Esophagus (tissue), 2 donors: ENCODE measurements at regions not wholly inside any gene's neighbourhood (a gene's known extent, or its start where the extent isn't known, plus 50 kb on each side); places are given as distances from the start of the nearest gene placed in this dataset.

Source experiments
- H3K27ac ChIP-seq, 2 donors: one replicate each; pipeline ENCODE4 v1.5.1; 2013; ENCODE audit warnings: low read depth in 2 of 2, mild to moderate bottlenecking in 2 of 2, inconsistent platforms in 1 of 2, low read length in 1 of 2, moderate library complexity in 1 of 2
- H3K27me3 ChIP-seq, 2 donors: one replicate each; pipeline ENCODE4 v1.6.1; 2013; ENCODE audit warnings: low read length in 2 of 2, control low read depth in 1 of 2, mild to moderate bottlenecking in 1 of 2; ENCODE audit not compliant: insufficient read depth in 2 of 2, control insufficient read depth in 1 of 2
- H3K36me3 ChIP-seq, 2 donors: one replicate each; pipeline ENCODE4 v1.6.1; 2013; ENCODE audit warnings: low read length in 1 of 2; ENCODE audit not compliant: control insufficient read depth in 2 of 2, insufficient read depth in 2 of 2
- H3K4me1 ChIP-seq, 2 donors: one replicate each; pipeline ENCODE4 v1.6.1; 2013; ENCODE audit warnings: low read length in 1 of 2; ENCODE audit not compliant: control insufficient read depth in 2 of 2, insufficient read depth in 2 of 2
- H3K4me3 ChIP-seq, 2 donors: one replicate each; pipeline ENCODE4 v1.5.1; 2013; ENCODE audit warnings: low read length in 2 of 2, mild to moderate bottlenecking in 2 of 2, low read depth in 1 of 2, moderate library complexity in 1 of 2
- H3K9me3 ChIP-seq, 2 donors: one replicate each; pipeline ENCODE4 v1.6.1; 2013; ENCODE audit warnings: mild to moderate bottlenecking in 2 of 2, low read depth in 1 of 2, low read length in 1 of 2, moderate library complexity in 1 of 2; ENCODE audit not compliant: control insufficient read depth in 2 of 2, insufficient read depth in 1 of 2
- WGBS, 2 donors: extraction: QIAGEN DNeasy Blood & Tissue Kit; methylation state at CpG; one replicate each; pipeline ENCODE4 v1.1.7; 2013; 5-methylcytosine and 5-hydroxymethylcytosine counted together
- donor health status: healthy with polysubstance abuse.
- donor health status: Bipolar disorder and iron deficiency.

DNA sequence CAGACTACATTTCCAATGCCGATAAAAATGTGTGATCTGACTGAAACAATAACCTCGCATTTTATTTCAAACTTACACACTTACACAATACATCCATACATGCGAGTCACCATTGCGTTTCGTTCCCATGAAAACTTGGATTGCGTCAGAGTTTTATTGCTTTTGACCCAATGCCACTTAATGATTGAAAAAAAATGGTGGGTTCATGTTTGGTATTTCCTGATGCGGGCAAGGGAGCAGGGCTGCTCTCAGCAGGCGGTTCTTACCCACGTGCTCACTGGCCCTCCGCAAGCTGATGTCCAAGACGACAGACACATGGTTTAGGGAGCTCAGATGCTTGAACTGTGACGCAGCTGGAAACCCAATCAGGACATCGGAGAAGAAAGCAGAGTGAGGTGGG is 281.0 kb upstream of the SULF2 start:
- Histone ChIP-seq H3K27ac (no peak overlapping the region), H3K4me1 (peaks cover 0 to 3% of the 10 kb centered on the region in 2 donors), H3K36me3 (no peaks in the 10 kb centered on the region), H3K27me3 (no peaks in the 10 kb centered on the region), H3K4me3 (no peak overlapping the region), H3K9me3 (no peaks in the 10 kb centered on the region)
- 85 to 92% methylated on average over 13 of the region's 13 CpGs for WGBS, 2 donors

DNA sequence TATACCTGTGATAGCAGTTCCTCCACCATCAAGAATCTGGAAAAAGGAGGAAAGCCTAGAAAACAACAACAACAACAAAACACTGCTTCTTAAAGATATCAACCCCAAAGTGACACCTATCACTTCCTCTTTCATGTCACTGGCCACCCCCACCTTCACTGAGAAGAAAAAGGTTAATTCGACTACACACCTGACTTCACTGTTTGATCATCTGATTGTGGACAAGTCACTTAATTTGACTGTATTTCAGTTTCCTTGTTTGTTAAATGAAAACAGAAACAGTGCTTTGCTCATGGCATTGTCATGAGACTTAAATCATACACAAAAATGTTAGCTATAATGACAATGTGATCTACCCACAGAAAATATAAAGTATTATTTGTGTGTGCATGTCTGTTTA is 280.6 kb upstream of the SULF2 start:
- Histone ChIP-seq H3K9me3 (no peaks in the 10 kb centered on the region), H3K4me3 (no peak overlapping the region), H3K27ac (no peak overlapping the region), H3K36me3 (no peaks in the 10 kb centered on the region), H3K27me3 (no peaks in the 10 kb centered on the region), H3K4me1 (peaks cover 0 to 3% of the 10 kb centered on the region in 2 donors)
- 69 to 75% methylated on average over 1 of the region's 1 CpG for WGBS, 2 donors

DNA sequence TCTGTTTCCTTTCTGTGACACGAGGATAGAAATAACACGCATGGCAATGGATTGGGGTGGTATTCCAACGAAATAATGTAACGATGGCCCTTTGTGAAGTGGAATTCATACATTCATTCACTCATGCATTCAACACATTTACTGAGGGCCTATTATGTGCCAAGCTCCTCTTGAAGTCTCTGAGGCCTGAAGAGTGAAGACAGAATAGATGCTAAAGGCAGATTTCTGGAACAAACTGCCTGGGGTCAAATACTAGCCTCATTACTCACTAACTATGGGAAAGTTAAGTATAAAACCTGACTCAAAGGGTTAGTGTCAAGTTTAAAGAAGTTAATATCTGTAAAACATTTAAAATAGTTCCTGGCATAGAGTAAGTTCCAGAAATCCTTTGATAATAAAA is 279.6 kb upstream of the SULF2 start:
- Histone ChIP-seq H3K27me3 (no peaks in the 10 kb centered on the region), H3K27ac (no peak overlapping the region), H3K4me1 (peaks cover 0 to 3% of the 10 kb centered on the region in 2 donors), H3K4me3 (no peak overlapping the region), H3K36me3 (no peaks in the 10 kb centered on the region), H3K9me3 (no peaks in the 10 kb centered on the region)
- WGBS, 2 donors: 80 to 84% methylated on average over 4 of the region's 4 CpGs

DNA sequence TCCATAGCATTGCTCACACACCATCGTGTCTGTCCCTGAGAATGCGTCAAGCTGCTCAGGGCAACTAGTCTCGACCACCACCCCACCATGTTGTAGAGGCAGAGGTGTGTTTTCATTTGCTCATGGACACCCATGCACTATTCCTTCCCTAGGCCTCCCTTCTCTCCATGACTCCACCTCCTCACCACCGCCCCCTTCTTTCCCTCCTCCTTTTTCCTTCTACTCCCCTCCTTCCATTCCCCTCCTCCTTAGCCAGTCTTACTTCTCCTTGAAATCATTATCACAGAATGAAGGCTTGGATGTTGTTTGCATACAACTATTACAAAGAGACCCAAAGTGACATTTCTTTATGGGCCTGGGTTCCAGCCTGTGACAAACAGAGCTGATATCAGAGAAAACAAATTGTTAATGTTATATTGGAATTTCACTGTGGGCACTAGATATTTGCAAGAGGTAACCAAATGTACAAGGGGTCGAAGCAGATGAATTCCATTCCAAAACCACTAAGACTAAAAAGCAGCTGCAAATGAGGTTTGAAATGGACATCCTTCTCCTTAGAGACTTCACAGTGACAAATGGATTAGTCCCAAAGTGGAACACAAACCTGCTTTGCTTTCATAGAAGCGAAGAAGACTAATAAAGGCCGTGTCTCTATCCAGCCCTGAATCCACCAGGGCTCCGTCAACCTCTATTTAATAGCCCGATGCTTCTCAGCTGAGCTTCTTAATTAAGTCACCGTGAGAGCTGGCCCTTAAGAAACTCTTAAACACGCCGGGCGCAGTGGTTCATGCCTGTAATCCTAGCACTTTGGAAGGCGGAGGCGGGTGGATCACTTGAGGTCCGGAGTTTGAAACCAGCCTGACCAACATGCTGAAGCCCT is 275.8 kb upstream of the SULF2 start:
- H3K36me3 ChIP-seq: no peaks in the 10 kb centered on the region

DNA sequence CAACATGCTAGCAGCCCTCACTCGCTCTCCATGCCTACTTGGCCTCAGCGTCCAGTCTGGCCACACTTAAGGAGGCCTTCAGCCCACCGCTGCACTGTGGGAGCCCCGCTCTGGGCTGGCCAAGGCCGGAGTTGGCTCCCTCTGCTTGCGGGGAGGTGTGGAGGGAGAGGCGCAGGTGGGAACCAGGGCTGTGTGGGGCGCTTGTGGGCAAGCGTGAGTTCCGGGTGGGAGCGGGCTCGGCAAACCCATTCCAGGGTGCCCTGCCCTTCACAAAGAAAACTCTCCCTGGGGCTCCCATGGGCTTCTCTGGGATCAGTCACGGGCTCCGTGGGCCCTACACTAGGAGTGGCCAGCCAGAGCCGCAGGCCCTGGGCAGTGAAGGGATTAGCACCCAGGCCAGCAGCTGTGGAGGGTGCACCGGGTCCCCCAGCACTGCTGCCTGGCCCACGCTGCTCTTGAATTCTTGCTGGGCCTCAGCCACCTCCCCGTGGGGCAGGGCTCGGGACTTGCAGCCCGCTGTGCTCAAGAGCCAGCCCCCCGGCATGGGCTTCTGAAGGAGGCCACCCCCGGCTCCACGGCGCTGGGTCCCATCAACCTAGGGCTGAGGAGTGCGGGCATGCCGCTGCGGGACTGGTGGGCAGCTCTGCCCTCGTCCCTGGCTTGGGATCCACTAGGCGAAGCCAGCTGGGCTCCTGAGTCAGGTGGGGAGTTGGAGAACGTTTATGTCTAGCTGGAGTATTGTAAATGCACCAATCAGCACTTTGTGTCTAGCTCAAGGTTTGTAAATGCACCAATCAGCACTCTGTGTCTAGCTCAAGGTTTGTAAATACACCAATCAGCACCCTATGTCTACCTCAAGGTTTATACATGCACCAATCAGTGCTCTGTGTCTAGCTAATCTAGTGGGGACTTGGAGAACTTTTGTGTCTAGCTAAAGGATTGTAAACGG is 273.6 kb upstream of the SULF2 start:
- H3K36me3 ChIP-seq: no peaks in the 10 kb centered on the region
- WGBS, 2 donors: 92% methylated on average over 30 to 31 of the region's 31 CpGs
- H3K27me3 ChIP-seq: no peaks in the 10 kb centered on the region
- no peak overlapping the region for H3K27ac ChIP-seq
- H3K4me3 ChIP-seq: no peak overlapping the region
- H3K4me1 ChIP-seq: no peaks in the 10 kb centered on the region
- H3K9me3 ChIP-seq: no peaks in the 10 kb centered on the region

More for the DNA sequence above, 275.8 kb upstream of the SULF2 start:
- H3K27ac ChIP-seq: no peak overlapping the region
- no peak overlapping the region for H3K4me3 ChIP-seq
- 91 to 94% methylated on average over 16 of the region's 16 CpGs for WGBS, 2 donors
- H3K4me1 ChIP-seq: peaks cover 0 to 3% of the 10 kb centered on the region in 2 donors
- no peaks in the 10 kb centered on the region for H3K9me3 ChIP-seq
- H3K27me3 ChIP-seq: no peaks in the 10 kb centered on the region

DNA sequence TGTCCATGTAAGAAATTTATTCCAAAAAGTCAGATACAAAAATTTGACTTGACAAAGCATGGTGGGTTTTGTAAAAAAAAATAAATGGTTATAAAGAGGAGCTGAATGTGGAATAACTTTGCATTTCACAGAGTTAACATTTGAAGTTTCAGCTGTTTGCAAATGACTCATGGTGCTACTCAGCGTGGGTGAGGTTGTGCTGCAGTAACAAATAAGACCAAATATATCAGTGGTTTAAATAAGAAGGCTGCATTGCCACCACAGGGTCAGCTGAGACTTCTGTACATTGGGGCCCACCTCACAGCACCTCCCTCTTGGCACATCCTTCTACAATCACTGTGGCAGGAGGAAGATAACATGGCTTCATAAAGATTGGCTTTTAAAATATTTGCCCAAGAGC is 272.5 kb upstream of the SULF2 start:
- Histone ChIP-seq H3K36me3 (no peaks in the 10 kb centered on the region), H3K4me1 (no peaks in the 10 kb centered on the region), H3K9me3 (no peaks in the 10 kb centered on the region), H3K27ac (no peak overlapping the region), H3K4me3 (no peak overlapping the region), H3K27me3 (no peaks in the 10 kb centered on the region)
- WGBS, 2 donors: 88 to 90% methylated on average over 1 of the region's 1 CpG

DNA sequence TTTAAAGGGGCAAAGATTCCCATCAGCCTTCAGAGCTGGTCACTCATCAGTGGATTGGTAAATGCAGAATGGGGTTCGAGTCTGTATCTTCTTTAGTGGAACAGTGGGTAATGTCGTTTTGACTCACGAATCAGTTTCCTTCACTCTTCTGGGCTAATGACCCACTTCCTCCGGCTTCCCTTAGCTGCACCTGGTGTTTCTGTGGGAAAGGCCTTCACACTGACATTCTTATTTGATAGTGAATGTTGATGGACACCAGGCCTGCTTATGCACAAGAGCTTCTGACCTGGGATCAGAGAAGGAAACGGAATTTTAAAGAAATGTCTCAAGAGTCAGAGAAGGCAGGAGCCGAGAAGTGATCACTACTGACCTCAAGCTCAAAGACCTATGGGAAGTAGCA is 272.0 kb upstream of the SULF2 start:
- H3K9me3 ChIP-seq: no peaks in the 10 kb centered on the region
- no peaks in the 10 kb centered on the region for H3K36me3 ChIP-seq
- no peak overlapping the region for H3K4me3 ChIP-seq
- no peaks in the 10 kb centered on the region for H3K27me3 ChIP-seq
- peaks cover 0 to under 1% of the 10 kb centered on the region in 2 donors for H3K4me1 ChIP-seq
- 69 to 87% methylated on average over 6 of the region's 6 CpGs for WGBS, 2 donors
- no peak overlapping the region for H3K27ac ChIP-seq

DNA sequence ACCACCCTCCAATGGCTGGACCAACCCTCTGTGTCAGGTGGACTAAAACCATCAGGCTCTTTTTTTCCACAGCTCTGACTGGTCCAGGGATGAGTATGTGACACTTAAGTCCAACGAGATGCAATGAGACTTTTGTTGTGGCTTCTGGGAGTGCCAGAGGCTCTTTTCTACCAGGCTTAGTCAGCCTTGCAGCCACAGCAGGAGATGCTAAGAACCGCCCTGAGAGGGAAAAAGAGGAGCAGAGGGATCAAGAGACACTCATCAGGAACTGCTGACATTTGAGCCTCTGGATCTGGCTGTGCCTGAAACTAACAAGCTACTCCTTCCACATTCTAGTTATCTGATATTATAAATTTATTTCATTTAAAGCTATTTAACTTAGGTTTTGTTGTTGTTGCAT is 270.9 kb upstream of the SULF2 start:
- H3K4me1 ChIP-seq: peaks cover 4 to 6% of the 10 kb centered on the region in 2 donors
- no peaks in the 10 kb centered on the region for H3K27me3 ChIP-seq
- no peaks in the 10 kb centered on the region for H3K36me3 ChIP-seq
- no peak overlapping the region for H3K27ac ChIP-seq
- 53 to 54% methylated on average over 2 of the region's 2 CpGs for WGBS, 2 donors
- no peaks in the 10 kb centered on the region for H3K9me3 ChIP-seq
- H3K4me3 ChIP-seq: no peak overlapping the region

DNA sequence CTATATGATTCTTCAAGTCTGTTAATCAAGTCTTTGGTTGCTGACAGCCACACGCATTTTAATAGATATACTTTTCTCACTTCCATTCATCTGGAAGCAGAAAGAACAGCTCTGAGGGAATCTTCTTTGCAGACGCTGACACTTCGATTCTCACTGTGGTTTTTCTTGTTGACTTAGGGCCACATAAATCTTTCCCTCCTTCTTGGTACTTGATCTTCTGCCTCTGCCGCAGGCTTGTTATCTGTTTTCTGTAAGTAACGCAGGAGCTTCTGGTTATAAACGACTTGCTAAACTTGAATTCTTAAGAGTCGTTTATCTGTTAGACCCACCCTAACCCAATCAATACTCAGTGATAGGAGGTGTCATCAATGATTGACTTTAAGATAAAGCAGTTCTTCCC is 268.8 kb upstream of the SULF2 start:
- 74 to 85% methylated on average over 7 of the region's 7 CpGs for WGBS, 2 donors
- H3K27me3 ChIP-seq: no peaks in the 10 kb centered on the region
- no peaks in the 10 kb centered on the region for H3K9me3 ChIP-seq
- H3K4me3 ChIP-seq: no peak overlapping the region
- H3K36me3 ChIP-seq: no peaks in the 10 kb centered on the region
- no peak overlapping the region for H3K27ac ChIP-seq
- H3K4me1 ChIP-seq: peaks cover 4 to 6% of the 10 kb centered on the region in 2 donors
